ENCODE measurements at regions not wholly inside any gene's neighbourhood (a gene's known extent, or its start where the extent isn't known, plus 50 kb on each side); places are given as distances from the start of the nearest gene placed in this dataset.
"Not testable (repeated sequence)": the region's sequence is repeated elsewhere in the genome, so short reads cannot be mapped to it uniquely, and the experiment has no call there.

DNA sequence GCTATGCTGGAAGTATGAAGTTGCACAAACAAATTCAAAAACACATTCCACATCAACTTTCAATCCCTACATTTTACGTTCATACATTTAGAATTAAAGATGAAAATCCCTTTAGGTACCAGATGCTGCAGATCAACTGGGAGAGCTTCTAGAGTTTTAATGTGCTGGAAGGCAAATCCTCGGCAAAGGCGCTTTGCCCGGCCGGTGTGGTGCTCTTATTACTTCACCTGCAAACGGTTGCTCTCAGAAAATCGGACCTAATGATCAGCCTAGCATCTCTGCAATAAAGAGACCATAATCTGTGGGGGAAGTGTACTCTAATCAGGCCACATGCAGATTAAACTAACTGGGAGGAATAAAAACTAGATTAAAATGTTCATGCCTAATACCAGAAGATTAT, 513.8 kb downstream of the ZEB2 start:
- no peaks in the 10 kb centered on the region for H3K4me1 Mint-ChIP-seq
- POLR2A ChIA-PET: no interaction called here
- no peaks in the 10 kb centered on the region for H3K27me3 Mint-ChIP-seq

DNA sequence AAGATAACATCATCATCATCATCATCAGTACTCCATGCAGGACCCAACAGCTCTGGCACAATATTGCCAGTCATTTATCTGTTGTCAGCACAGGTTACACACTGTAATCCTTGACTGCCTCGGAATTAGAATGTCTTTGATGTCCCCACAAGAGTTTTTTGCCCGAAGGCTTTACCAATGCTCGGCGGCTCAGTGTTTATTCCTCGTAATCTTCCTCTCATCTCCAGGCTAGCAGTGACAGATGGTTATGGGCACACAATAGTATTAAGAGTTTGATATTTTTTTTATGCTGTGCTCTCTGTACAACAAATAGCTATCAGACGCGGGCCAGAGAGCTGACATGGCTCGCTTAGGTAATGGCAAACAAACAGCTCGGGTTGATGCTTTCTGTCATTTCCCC, 515.2 kb downstream of the ZEB2 start:
- Histone ChIP-seq H3K4me3 (ENCODE audit: low read length) (no peak overlapping the region), H3K9me3 (ENCODE audit: low read length) (no peaks in the 10 kb centered on the region), H3K36me3 (ENCODE audit: insufficient read depth, low read length) (no peaks in the 10 kb centered on the region), H3K27ac (ENCODE audit: low read depth, low read length) (no peak overlapping the region), H3K4me1 (ENCODE audit: insufficient read depth, low read length) (no peaks in the 10 kb centered on the region), H3K27me3 (ENCODE audit: insufficient read depth, low read length, poor library complexity, severe bottlenecking) (no peaks in the 10 kb centered on the region)
- Mint-ChIP-seq H3K9me3 (no peaks in the 10 kb centered on the region), H3K27ac (no peak overlapping the region), H3K27me3 (no peaks in the 10 kb centered on the region), H3K4me3 (no peak overlapping the region), H3K36me3 (peaks cover 12 to 23% (median 16%) of the 10 kb centered on the region in 3 donors), H3K4me1 (no peaks in the 10 kb centered on the region)
- ChIA-PET POLR2A (no interaction called here), CTCF (no interaction called here)
- no peak for DNase-seq

More for the DNA sequence above, 513.8 kb downstream of the ZEB2 start:
- DNase-seq: no peak
- Mint-ChIP-seq H3K27ac (no peak overlapping the region), H3K4me3 (no peak overlapping the region), H3K9me3 (no peaks in the 10 kb centered on the region), H3K36me3 (peaks cover 12 to 23% (median 16%) of the 10 kb centered on the region in 3 donors)
- Histone ChIP-seq H3K27me3 (ENCODE audit: insufficient read depth, low read length, poor library complexity, severe bottlenecking) (no peaks in the 10 kb centered on the region), H3K4me1 (ENCODE audit: insufficient read depth, low read length) (no peaks in the 10 kb centered on the region), H3K4me3 (ENCODE audit: low read length) (no peak overlapping the region), H3K27ac (ENCODE audit: low read depth, low read length) (no peak overlapping the region), H3K9me3 (ENCODE audit: low read length) (no peaks in the 10 kb centered on the region), H3K36me3 (ENCODE audit: insufficient read depth, low read length) (no peaks in the 10 kb centered on the region)
- CTCF ChIA-PET: no interaction called here

GRCh38 chr2:144003460-144004075, 516.4 kb downstream of the ZEB2 start:
- no peaks in the 10 kb centered on the region for H3K9me3 Mint-ChIP-seq
- no peaks in the 10 kb centered on the region for H3K27me3 Mint-ChIP-seq

DNA sequence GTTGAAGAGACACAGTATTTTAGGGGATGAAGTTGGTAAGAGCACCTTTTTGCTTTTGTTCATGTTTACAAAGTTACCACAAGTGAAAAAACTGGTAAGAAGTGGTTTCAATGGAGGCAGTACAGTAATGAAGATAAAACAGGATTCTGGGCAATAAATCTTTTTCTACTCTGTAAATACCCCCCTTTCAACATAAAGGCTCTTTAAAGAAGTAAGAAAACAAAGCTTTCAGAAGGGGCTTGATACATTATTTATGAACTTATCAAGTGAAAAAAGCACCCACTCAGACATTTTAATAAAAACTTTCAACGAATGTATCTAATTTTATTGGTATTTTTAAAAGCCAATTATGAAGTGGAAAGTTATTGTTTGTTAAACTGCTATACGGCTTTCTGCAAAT, 522.9 kb downstream of the ZEB2 start:
- Histone ChIP-seq H3K27me3 (ENCODE audit: insufficient read depth, low read length, poor library complexity, severe bottlenecking) (no peaks in the 10 kb centered on the region), H3K4me3 (ENCODE audit: low read length) (no peak overlapping the region), H3K27ac (ENCODE audit: low read depth, low read length) (no peak overlapping the region), H3K4me1 (ENCODE audit: insufficient read depth, low read length) (no peaks in the 10 kb centered on the region), H3K36me3 (ENCODE audit: insufficient read depth, low read length) (no peaks in the 10 kb centered on the region), H3K9me3 (ENCODE audit: low read length) (no peaks in the 10 kb centered on the region)
- H3K27me3 Mint-ChIP-seq: no peaks in the 10 kb centered on the region
- no peak for DNase-seq
- ChIA-PET POLR2A (no interaction called here), CTCF (no interaction called here)
- H3K4me1 Mint-ChIP-seq: no peaks in the 10 kb centered on the region
- H3K9me3 Mint-ChIP-seq: no peaks in the 10 kb centered on the region
- H3K27ac Mint-ChIP-seq: no peak overlapping the region
- peaks cover 0 to 13% (median 8%) of the 10 kb centered on the region in 3 donors for H3K36me3 Mint-ChIP-seq
- H3K4me3 Mint-ChIP-seq: no peak overlapping the region

More at GRCh38 chr2:144003460-144004075, 516.4 kb downstream of the ZEB2 start:
- H3K27me3 ChIP-seq (ENCODE audit: insufficient read depth, low read length, poor library complexity, severe bottlenecking): no peaks in the 10 kb centered on the region
- H3K4me1 Mint-ChIP-seq: no peaks in the 10 kb centered on the region
- no peak overlapping the region for H3K4me3 ChIP-seq (ENCODE audit: low read length)
- peaks cover 11 to 22% (median 16%) of the 10 kb centered on the region in 3 donors for H3K36me3 Mint-ChIP-seq
- no peak overlapping the region for H3K27ac ChIP-seq (ENCODE audit: low read depth, low read length)
- H3K4me3 Mint-ChIP-seq: no peak overlapping the region
- ChIA-PET POLR2A (no interaction called here), CTCF (no interaction called here)
- no peaks in the 10 kb centered on the region for H3K9me3 ChIP-seq (ENCODE audit: low read length)
- no peaks in the 10 kb centered on the region for H3K4me1 ChIP-seq (ENCODE audit: insufficient read depth, low read length)
- H3K36me3 ChIP-seq (ENCODE audit: insufficient read depth, low read length): no peaks in the 10 kb centered on the region
- no peak for DNase-seq
- H3K27ac Mint-ChIP-seq: peak overlapping the region in 1 of 8 donors; percentile 8

- H3K36me3 ChIP-seq (ENCODE audit: insufficient read depth, low read length): no peaks in the 10 kb centered on the region
- no peaks in the 10 kb centered on the region for H3K27me3 Mint-ChIP-seq
- H3K36me3 Mint-ChIP-seq: peaks cover 0 to 17% (median 16%) of the 10 kb centered on the region in 3 donors
- H3K9me3 ChIP-seq (ENCODE audit: low read length): no peaks in the 10 kb centered on the region
- no peaks in the 10 kb centered on the region for H3K27me3 ChIP-seq (ENCODE audit: insufficient read depth, low read length, poor library complexity, severe bottlenecking)
- ChIA-PET CTCF (no interaction called here), POLR2A (no interaction called here)
- H3K4me1 ChIP-seq (ENCODE audit: insufficient read depth, low read length): no peaks in the 10 kb centered on the region
- H3K27ac ChIP-seq (ENCODE audit: low read depth, low read length): no peak overlapping the region
- no peak overlapping the region for H3K4me3 ChIP-seq (ENCODE audit: low read length)
- H3K27ac Mint-ChIP-seq: no peak overlapping the region
- H3K9me3 Mint-ChIP-seq: peaks cover 0 to 5% (median 3%) of the 10 kb centered on the region in 5 donors
- H3K4me3 Mint-ChIP-seq: no peak overlapping the region
- DNase-seq: no peak
- no peaks in the 10 kb centered on the region for H3K4me1 Mint-ChIP-seq
These were observed 525.0 kb downstream of the ZEB2 start for GRCh38 chr2:143994961-143995360.

- POLR2A ChIA-PET; H3K27ac Mint-ChIP-seq; DNase-seq; H3K9me3 ChIP-seq (ENCODE audit: low read length); CTCF ChIA-PET; H3K27me3 ChIP-seq (ENCODE audit: insufficient read depth, low read length, poor library complexity, severe bottlenecking); H3K27me3 Mint-ChIP-seq; H3K4me3 ChIP-seq (ENCODE audit: low read length); H3K36me3 ChIP-seq (ENCODE audit: insufficient read depth, low read length); H3K27ac ChIP-seq (ENCODE audit: low read depth, low read length); H3K4me1 ChIP-seq (ENCODE audit: insufficient read depth, low read length); H3K9me3 Mint-ChIP-seq; H3K4me3 Mint-ChIP-seq; H3K4me1 Mint-ChIP-seq: not testable (repeated sequence)
- H3K36me3 Mint-ChIP-seq: peaks cover 3 to 31% (median 18%) of the 10 kb centered on the region in 3 donors
These were observed 528.3 kb downstream of the ZEB2 start for GRCh38 chr2:143991596-143991995.

- no peak overlapping the region for H3K4me3 ChIP-seq (ENCODE audit: low read length)
- ChIA-PET POLR2A (no interaction called here), CTCF (no interaction called here)
- no peaks in the 10 kb centered on the region for H3K27me3 Mint-ChIP-seq
- no peaks in the 10 kb centered on the region for H3K4me1 Mint-ChIP-seq
- no peaks in the 10 kb centered on the region for H3K36me3 ChIP-seq (ENCODE audit: insufficient read depth, low read length)
- H3K4me3 Mint-ChIP-seq: no peak overlapping the region
- H3K27ac Mint-ChIP-seq: peak overlapping the region in 1 of 8 donors; percentile 38
- DNase-seq: no peak
- no peaks in the 10 kb centered on the region for H3K27me3 ChIP-seq (ENCODE audit: insufficient read depth, low read length, poor library complexity, severe bottlenecking)
- H3K36me3 Mint-ChIP-seq: peaks cover 6 to 31% (median 14%) of the 10 kb centered on the region in 3 donors
- no peaks in the 10 kb centered on the region for H3K9me3 ChIP-seq (ENCODE audit: low read length)
- H3K4me1 ChIP-seq (ENCODE audit: insufficient read depth, low read length): no peaks in the 10 kb centered on the region
- H3K9me3 Mint-ChIP-seq: peaks cover 0 to 5% (median 3%) of the 10 kb centered on the region in 5 donors
- no peak overlapping the region for H3K27ac ChIP-seq (ENCODE audit: low read depth, low read length)
These were observed 531.8 kb downstream of the ZEB2 start for GRCh38 chr2:143988082-143988481.

DNA sequence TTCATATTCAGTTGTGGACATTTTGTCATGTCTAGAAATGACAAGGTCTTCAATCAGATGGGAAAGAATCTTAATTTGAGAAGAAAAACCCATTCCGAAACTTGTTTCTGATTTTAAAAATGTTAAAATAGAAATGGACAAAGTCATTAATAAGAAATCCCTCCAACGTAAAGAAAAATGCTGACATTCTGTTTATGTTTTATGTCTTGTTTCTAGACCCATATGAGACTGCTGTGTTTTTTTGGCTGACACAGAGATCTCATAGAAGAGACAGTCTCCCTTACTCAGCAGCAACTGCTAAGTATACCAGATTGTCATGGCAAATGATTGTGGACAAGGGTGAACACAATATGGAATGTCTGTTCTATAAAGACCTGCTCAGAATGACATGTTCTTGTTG, 538.5 kb downstream of the ZEB2 start:
- Mint-ChIP-seq H3K27me3 (no peaks in the 10 kb centered on the region), H3K4me1 (no peaks in the 10 kb centered on the region), H3K4me3 (no peak overlapping the region), H3K36me3 (peaks cover 0 to 3% (median 2%) of the 10 kb centered on the region in 3 donors), H3K9me3 (no peaks in the 10 kb centered on the region), H3K27ac (no peak overlapping the region)
- Histone ChIP-seq H3K4me3 (ENCODE audit: low read length) (no peak overlapping the region), H3K27me3 (ENCODE audit: insufficient read depth, low read length, poor library complexity, severe bottlenecking) (no peaks in the 10 kb centered on the region), H3K4me1 (ENCODE audit: insufficient read depth, low read length) (no peaks in the 10 kb centered on the region), H3K9me3 (ENCODE audit: low read length) (no peaks in the 10 kb centered on the region), H3K36me3 (ENCODE audit: insufficient read depth, low read length) (no peaks in the 10 kb centered on the region), H3K27ac (ENCODE audit: low read depth, low read length) (no peak overlapping the region)
- POLR2A ChIA-PET: no interaction called here
- CTCF ChIA-PET: no interaction called here
- no peak for DNase-seq

DNA sequence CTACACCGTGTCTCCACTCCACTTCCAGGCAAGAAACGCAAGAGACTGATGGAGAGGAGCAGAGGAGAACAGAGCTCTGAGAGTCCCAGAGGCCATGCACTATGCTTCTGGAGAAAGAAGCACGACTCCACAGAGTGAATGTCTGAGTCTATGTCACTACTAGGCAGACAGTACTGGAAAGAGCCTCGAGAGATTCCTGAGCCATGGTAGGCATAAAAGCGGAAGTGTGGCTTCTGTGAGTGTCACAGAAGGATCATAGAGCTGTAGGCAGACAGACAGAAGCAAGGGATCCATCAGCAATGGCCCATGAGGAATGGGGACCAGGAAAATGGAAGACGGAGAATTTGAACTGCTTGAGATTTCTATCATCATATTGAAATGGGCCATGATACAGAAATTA, 542.6 kb downstream of the ZEB2 start:
- no peaks in the 10 kb centered on the region for H3K36me3 ChIP-seq (ENCODE audit: insufficient read depth, low read length)
- Mint-ChIP-seq H3K27me3 (no peaks in the 10 kb centered on the region), H3K36me3 (peaks cover 0 to 3% (median 0%) of the 10 kb centered on the region in 3 donors), H3K9me3 (no peaks in the 10 kb centered on the region), H3K4me3 (no peak overlapping the region), H3K27ac (no peak overlapping the region), H3K4me1 (no peaks in the 10 kb centered on the region)
- ChIA-PET CTCF (no interaction called here), POLR2A (no interaction called here)
- no peak for DNase-seq
- no peak overlapping the region for H3K4me3 ChIP-seq (ENCODE audit: low read length)
- no peak overlapping the region for H3K27ac ChIP-seq (ENCODE audit: low read depth, low read length)
- H3K4me1 ChIP-seq (ENCODE audit: insufficient read depth, low read length): no peaks in the 10 kb centered on the region
- H3K27me3 ChIP-seq (ENCODE audit: insufficient read depth, low read length, poor library complexity, severe bottlenecking): no peaks in the 10 kb centered on the region
- H3K9me3 ChIP-seq (ENCODE audit: low read length): no peaks in the 10 kb centered on the region

Measured in CD8-positive, alpha-beta memory T cell (primary cell).